ENCODE measurements at regions not wholly inside any gene's neighbourhood (a gene's known extent, or its start where the extent isn't known, plus 50 kb on each side); places are given as distances from the start of the nearest gene placed in this dataset.

DNA sequence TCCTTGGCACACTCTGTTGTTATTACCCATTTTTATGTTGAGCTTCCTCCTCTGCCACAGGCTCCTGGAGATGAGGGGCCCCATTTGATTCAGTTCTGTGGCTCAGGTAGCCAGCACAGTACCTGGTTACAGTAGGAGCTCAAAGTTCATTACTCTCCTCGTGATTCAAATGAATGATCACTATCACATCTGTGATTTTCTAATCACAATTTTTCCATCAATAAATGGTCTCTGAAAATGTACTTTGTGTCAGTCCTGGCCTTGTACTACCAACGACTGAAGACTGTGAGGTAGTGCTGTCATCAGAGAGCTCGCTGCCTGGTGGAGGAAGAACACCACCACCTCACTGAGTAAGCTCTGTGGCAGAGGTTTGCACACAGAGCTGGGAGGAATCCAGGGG, 106.8 kb upstream of the JUN start:
- no peak for DNase-seq (ENCODE audit: low spot score)

DNA sequence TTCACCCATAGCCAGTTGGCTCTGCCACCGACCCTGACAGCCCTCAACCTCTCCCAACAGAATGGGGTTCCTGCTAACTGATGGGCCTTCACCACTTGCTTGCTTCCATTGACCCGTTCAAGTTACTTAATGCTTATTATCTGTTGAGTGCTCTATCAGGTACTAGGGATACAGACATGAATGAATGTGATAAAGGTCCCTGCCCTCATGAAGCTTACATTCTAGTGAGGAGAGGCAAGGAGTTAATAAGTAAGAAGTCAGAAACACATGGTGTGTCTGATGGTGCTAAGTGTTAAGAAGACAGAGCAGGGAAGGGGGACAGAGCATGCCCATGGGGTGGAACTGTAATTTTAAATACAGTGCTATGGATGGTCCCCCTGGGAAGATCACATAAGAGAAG, 107.5 kb upstream of the JUN start:
- no peak for DNase-seq (ENCODE audit: low spot score)

- DNase-seq (ENCODE audit: low spot score): no peak
Observed at GRCh38 chr1:58893257-58893869, 109.5 kb upstream of the JUN start.

DNA sequence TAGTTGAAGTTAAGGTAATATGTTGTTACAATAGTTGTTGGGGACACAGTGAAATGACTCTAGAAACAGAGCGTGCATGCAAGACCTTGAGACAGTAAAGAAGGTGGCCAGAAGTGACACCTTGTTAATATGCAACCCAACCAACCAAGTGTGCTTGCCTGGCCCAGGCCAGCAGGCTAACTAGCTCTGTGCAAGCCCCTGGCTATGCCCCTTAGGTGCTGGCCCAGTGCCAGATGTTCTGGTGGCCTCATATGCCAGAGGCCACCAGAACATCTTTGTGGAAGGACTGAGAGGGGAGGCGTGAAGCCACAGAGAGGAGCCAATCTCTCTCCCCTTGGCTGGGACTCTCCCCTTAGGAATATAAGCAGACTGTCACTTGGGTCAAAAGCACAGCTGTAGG, 111.2 kb upstream of the JUN start:
- DNase-seq (ENCODE audit: low spot score): no peak

DNA sequence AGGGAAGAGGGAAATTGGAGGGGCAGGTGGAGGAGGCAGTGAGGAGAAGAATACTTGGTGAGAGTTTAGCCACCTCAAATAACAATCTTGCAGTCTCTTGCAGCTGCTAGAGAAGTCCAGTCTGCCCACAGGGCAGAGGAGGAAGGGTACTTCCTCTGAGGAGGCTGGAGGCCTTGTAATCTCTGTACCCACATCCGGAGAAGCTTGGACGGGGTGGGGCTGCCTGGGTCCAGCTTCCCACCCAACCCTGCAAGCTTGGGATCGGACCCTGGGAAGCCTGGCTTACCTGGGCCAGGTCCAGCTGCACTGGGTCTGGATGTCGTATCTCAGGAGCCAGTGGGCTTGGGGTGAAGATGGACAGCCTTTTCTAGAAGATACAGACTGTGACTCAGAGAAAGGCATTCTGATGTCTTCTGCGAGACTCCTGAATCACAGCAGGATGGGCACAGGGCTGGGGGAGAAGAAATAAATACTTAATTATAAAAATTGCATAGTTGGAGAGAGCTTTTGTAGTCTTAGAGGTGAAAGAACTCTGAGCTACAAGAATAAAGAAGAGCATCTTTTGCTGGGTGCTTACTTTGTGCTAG, 111.8 kb upstream of the JUN start:
- DNase-seq (ENCODE audit: low spot score): no peak

DNA sequence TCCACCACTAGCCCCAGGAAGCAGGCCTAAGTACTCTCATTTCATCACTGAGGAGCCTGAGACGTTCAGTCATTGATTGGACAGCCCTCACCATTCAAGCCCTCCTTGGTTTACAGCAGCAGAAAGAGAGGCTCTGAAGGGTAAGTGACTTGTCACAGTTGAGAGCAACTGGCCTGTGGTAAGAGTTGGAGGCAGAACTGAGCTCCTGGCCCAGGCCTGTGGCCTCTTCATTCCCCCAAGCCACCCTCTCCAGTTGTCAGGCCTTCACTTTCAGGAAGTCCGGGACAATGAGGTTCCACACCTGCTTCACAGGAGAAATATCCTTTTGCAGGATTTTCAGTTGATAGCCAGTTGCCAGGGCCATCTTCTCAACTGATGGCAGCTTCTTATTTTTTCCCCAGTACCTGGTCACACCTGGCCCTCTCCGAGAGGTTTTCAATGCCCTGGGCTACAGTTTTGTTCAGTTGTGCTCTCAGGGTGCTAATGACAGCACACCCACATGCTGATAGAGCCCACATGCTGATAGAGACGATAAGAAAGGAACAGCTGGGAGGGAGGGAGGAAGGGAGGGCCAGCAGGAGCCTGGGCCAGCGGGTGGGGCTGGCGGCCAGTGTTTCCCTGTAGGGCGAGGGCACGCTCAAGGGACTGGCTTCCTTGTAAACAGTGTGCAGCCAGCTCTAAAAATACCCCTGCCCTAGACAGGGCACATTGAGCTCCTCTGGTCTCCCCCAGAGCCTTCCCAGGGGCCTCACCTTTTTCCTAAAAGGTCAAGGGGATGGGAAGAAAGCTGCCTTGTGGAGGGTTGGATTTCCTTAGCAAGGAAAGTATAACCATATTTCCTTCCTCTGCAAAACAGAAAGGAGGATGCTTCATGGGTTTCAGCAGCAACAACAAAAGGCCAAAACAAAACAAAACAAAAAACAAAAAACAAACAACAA, 112.7 kb upstream of the JUN start:
- DNase-seq (ENCODE audit: low spot score): no peak

DNA sequence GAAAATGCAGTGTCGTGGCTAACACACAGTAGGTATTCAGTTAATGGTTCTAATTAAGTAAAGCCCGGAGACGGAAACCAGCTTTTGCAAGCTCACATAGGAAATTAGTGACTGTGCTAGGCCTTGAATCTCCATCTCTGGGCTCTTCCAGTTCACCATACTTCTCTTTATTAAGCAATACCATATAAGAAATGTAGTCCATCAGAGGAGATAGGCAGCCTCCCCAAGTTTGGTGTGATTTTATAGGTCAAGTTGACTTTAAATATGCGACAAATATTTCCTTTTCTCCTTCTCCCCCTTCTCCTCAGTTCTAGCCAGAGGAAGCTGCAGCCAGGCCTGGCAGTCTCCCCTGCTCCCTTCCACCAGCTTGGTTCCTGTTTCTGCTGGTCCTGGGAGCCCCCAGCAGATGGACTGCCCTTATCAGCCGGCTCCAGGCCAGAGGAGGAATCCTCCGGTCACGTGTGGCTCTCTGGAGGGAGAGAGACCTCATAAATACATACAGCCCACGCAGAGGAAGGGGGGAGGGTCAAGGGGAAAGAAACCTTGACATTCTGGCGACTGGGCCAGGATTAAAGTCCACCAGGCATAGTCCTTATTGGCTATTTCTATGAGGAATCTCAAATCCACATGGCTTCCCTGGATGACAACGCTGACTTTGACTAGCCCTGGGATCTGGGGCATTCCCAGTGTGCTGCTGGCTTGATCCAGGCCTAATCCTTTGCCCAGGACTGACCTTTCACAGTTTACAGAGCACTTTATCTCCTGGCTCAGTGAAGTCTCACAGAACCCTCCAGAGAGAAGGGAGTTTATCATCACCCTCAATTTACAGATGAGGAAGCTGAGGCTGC, 115.1 kb upstream of the JUN start:
- DNase-seq (ENCODE audit: low spot score): no peak

DNA sequence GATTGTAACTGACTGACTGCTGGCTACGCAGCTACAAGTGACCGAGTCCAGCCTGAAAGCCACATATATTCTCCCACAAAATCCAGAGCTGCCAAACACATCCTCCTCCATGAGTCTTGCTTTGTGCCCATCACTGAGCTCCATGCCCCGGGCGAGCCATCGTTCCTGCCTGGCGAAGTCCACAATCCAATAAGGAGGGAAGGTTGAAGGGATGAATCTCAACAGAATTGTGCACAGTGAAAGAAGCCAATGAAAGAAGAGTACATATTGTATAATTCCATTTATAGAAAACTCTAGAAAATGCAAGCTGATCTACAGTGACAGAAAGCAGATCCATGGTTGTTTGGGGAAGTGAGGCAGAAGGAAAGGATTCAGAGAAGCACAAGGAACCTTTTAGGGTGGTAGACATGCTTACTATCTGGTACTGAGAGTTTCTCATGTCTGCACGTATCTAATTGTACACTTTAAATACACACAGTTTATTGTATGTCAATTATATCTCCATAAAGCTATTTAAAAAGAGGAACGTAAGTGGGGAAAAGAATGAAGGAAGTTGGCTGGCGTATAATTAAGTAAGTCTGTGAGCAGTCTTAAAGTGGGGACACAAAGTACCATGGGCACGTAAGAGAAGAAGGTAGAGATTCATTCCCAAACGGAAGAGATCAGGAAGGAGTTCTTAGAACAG, 115.9 kb upstream of the JUN start:
- no peak for DNase-seq (ENCODE audit: low spot score)

- DNase-seq (ENCODE audit: low spot score): no peak
Observed at GRCh38 chr1:58900396-58900795, 116.5 kb upstream of the JUN start.

DNA sequence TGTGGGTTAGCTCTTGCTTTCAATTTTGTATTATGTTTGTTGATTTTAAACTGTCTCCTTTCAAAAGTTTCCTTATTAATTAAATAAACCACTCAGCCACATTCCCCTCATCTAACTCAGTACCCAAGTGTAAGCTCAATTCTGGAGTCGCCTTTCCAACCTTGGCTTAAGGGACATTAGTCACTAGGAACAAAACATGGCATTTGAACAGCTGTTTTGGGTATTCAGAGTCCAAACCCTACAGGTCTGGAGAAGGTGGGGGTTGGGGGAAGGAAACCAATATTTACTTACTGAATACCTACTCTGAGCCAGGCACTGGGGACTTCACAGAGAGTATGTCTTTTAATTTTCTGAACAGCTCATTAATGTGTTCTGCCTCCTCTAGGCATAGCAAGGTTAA, 117.2 kb upstream of the JUN start:
- no peak for DNase-seq (ENCODE audit: low spot score)

DNA sequence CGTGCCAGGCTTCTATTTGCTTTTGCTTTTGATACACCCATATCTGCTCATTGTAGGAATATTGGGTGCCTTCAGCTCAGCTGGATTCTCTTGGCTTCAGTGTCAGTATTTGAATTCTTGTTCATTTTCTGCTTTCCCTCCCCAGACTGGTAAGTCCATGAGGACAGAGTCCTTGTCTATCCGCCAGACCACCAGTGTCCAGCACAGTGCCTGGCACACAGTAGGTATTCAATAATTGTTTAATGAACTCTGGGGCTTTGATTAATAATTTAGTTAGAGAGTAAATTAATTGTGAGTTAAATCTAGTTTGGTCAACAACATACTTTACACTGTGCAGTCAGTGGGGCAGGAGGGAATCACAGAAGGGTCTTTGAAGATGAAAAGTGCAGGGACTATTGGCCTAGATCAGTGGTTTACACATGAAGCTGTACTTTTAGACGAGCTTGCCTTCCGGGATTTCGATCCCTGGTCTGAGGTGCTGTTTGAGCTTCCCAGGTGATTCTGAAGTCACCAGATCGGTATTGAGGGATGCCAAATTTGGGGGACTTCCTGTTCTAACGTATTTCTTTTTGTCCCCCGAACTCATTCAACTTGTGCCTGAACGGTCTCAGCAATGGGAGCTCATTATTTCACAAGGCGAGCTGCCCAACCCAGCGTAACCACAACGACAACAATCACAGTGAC, 119.1 kb upstream of the JUN start:
- no peak for DNase-seq (ENCODE audit: low spot score)

DNA sequence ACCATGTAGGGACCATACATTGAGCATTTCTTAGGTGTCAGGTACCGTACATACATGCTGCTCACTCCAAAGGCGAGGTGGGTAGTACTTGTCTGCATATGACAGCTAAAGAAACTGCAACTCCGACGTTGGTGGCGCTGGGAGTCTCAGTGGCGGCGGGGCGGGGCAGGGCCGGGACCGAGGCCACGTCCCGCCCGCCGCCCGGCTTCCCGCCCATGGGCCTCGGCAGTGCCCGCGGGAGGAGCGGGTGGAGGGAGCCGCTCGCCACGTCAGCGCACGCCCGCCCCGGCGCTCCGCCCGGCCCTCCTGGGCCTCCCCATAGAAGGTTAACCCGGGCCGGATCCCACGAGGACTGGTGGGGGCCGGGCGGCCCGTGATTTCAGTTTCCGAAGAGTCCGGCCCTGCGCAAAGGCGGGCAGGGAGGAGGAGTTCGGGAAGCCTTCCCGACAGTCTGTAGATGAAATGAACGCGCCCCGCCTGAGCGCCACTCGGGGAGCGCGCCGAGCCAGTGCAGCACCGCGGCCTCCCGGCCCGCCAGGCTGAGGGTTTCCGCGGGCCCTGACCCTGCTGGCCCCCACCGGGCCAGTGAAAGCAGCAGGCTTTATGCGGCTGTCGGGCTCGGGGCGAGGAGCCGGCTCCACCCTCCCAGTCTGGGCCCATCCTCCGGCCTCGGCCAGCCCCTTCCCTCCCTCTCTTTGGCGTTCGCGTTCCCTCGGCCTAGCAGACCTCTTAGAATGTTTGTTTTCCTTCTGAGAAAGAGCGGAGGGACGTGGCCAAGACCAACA, 119.9 kb upstream of the JUN start:
- peak; percentile 96 for DNase-seq (ENCODE audit: low spot score)

DNA sequence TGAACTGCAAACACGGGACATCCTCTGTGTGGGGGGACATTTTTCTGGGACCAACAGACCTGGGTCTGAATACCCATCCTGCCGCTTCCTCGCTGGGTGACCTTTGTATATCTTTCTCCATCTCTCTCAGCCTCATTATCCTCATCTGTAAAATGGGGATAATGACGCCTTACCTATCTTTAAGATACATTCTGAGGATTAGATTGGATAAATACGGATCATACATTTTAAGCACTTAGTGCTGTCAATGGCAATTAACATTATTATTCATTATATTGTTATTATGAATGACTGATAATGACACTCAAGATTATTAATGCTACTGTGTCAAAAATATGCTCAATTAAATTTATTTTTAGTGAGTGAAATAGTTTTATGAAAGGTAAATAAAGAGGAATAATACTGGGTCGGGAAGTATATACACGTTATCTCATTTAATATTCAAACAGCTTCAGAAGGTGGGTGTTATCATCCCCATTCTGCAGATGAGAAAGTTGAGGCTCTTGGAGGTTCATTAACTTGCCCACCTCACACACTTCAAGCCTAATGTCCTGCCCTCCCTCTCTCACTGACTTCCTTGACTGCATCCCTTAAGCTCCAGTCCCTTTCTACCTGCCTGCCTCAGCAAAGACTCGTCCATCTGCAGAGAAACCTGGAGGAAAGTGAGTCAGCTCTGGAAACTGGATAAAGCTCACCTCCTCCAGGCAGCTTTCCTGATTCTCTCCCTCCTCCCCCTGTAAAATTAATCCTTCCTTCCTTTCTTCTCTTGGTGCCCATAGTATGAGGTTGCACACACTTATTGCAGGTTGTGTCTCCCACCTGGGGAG, 120.7 kb upstream of the JUN start:
- DNase-seq (ENCODE audit: low spot score): no peak

DNA sequence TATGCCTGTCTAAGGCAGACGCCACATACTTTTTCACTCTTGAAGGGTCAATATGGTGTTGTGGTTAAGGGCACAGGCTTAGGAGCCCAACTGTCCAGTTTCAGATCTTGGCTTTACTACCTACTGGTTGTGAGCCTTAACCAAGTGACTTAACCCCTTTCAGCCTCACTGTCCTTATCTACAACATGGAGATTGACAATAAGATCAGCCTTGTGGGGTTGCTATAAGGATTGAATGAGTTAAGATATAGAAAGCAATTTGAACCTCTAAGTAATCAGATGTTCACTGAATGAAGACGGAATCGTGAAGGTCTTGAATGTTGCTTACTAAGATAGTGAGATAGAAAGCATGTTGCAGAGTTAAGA, 121.3 kb upstream of the JUN start:
- no peak for DNase-seq (ENCODE audit: low spot score)

DNA sequence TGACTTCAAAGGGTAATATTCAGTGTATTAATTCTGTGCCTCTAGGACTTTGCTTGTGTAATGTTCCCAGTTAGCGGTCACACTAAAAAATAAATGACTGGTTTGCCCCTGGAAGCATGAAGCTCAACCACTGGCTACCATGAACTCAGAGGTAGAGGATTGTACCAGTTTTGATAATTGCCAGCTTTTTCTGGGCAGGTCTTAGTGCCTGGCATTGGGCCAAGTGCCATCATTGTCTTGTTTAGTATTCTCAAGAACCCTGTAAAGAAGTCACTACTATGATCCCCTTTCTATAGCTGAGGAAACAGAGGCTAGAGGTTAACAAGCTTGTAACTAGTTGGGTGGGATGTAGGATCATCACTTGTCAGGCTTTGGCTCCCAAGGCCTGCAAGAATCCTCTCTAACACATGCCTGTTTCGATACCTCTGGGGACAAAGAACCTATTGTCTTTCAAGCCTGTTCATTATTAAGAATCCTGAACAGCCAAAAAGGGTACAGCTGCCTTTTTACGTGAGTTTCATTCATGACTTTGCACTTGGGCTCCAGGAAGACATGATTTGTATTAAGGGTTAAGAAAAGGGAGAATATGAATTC, 121.9 kb upstream of the JUN start:
- DNase-seq (ENCODE audit: low spot score): no peak

GRCh38 chr1:58907398-58907797, 123.6 kb upstream of the JUN start:
- no peak for DNase-seq (ENCODE audit: low spot score)

- peak; percentile 85 for DNase-seq (ENCODE audit: low spot score)
Observed at GRCh38 chr1:58908561-58909560, 125.0 kb upstream of the JUN start.
